Adrenal gland (tissue), 5 donors: ENCODE measurements at regions not wholly inside any gene's neighbourhood (a gene's known extent, or its start where the extent isn't known, plus 50 kb on each side); places are given as distances from the start of the nearest gene placed in this dataset.

Experiments used
- CTCF ChIP-seq, 6 experiments: fragments of 450-650 bp in 4 of 6; fragments of 200-600 bp in 2 of 6; sonication (generic) in 1 of 6; IDR thresholded peaks; 1 replicate in 5 of 6; 2 replicates in 1 of 6; pipeline versions ENCODE4 v1.5.1 to v1.8.0; 2016 to 2021; ENCODE audit warnings: antibody characterized with exemption in 6 of 6, mild to moderate bottlenecking in 2 of 6, moderate library complexity in 1 of 6
- POLR2A ChIP-seq, 2 donors: fragments of 450-650 bp; IDR thresholded peaks; one replicate each; pipeline ENCODE4 v1.6.1; 2017; ENCODE audit warnings: antibody characterized with exemption in 2 of 2, mild to moderate bottlenecking in 2 of 2, moderate library complexity in 1 of 2
- donor health status: DM: no; HTN: no; CAD: no.

- TF ChIP-seq CTCF (IDR thresholded peaks at IDR 0.05), result no peak
- TF ChIP-seq POLR2A (IDR thresholded peaks at IDR 0.05), result no peak
Measured at GRCh38 chr12:115380546-115381120, 696.7 kb upstream of the TBX3 start.
